8988T (cell line): ENCODE measurements at regions not wholly inside any gene's neighbourhood (a gene's known extent, or its start where the extent isn't known, plus 50 kb on each side); places are given as distances from the start of the nearest gene placed in this dataset.

Experiments used
- DNase-seq: peaks from one replicate; pipeline ENCODE4 v3.0.0; 2011

- DNase-seq = no peak
Measured at GRCh38 chr17:72065556-72065955, 55.3 kb upstream of the SOX9 start.

GRCh38 chr17:72068643-72069042 is 52.2 kb upstream of the SOX9 start:
- no peak for DNase-seq

- DNase-seq = no peak
Measured at GRCh38 chr17:72069586-72070202, 51.1 kb upstream of the SOX9 start.
